Mucosa of descending colon (tissue), 3 donors: ENCODE measurements at regions not wholly inside any gene's neighbourhood (a gene's known extent, or its start where the extent isn't known, plus 50 kb on each side); places are given as distances from the start of the nearest gene placed in this dataset.

Experiments used
- ATAC-seq: fragments of 200-7000 bp; cut with Tn5 transposase; one replicate; pipeline ENCODE4 v1.9.1; 2020; ENCODE audit warnings: mild to moderate bottlenecking, moderate library complexity
- DNase-seq, 3 donors: peaks; one replicate each; pipeline ENCODE4 v3.0.0-alpha.2; 2020
- H3K36me3 ChIP-seq: fragments of 200-600 bp; one replicate; pipeline ENCODE4 v1.8.0; 2021; ENCODE audit warnings: low read depth, mild to moderate bottlenecking
- H3K4me1 ChIP-seq: fragments of 200-600 bp; one replicate; pipeline ENCODE4 v1.8.0; 2021; ENCODE audit warnings: low read depth, mild to moderate bottlenecking
- H3K4me3 ChIP-seq: fragments of 200-600 bp; one replicate; pipeline ENCODE4 v1.8.0; 2021; ENCODE audit warnings: mild to moderate bottlenecking
- H3K9me3 ChIP-seq: fragments of 200-600 bp; one replicate; pipeline ENCODE4 v1.8.0; 2021; ENCODE audit warnings: mild to moderate bottlenecking
- CTCF ChIP-seq: fragments of 200-600 bp; IDR thresholded peaks from one replicate; pipeline ENCODE4 v1.8.0; 2022; ENCODE audit warnings: antibody characterized with exemption, mild to moderate bottlenecking
- intact Hi-C, 2 donors: fragments of 100-400 bp; cut with DNase I in 1 of 2; cut with micrococcal nuclease in 1 of 2; formaldehyde crosslinking; loops; one replicate each; pipeline versions ENCODE4 v1.11.0 to v1.11.1; 2022; cut with DNase I, micrococcal nuclease
- donor health status: DM: no; HTN: no; CAD: no; lungs with moderate emphysema.
- donor health status: DM: no; HTN: no; CAD: no.
- donor health status: DM: no; HTN: yes; CAD: no.

GRCh38 chr3:74036102-74036501, 411.4 kb upstream of the PDZRN3 start:
- no peaks in the 10 kb centered on the region for H3K9me3 ChIP-seq
- no peaks in the 10 kb centered on the region for H3K36me3 ChIP-seq
- no peak overlapping the region for H3K4me3 ChIP-seq
- H3K4me1 ChIP-seq, result no peaks in the 10 kb centered on the region
- no peak for ATAC-seq
- intact Hi-C loops, result no loop called here
- DNase-seq, result no peak
- TF ChIP-seq CTCF, result no peak

- no peak overlapping the region for H3K4me3 ChIP-seq
Measured at GRCh38 chr3:74033806-74034205, 409.1 kb upstream of the PDZRN3 start.

GRCh38 chr3:74033381-74033780, 408.6 kb upstream of the PDZRN3 start:
- Histone ChIP-seq H3K4me1 (no peaks in the 10 kb centered on the region), H3K9me3 (no peaks in the 10 kb centered on the region), H3K4me3 (no peak overlapping the region), H3K36me3 (no peaks in the 10 kb centered on the region)
- no peak for TF ChIP-seq CTCF
- DNase-seq, result no peak
- intact Hi-C loops, result no loop called here
- ATAC-seq, result no peak

More at GRCh38 chr3:74033806-74034205, 409.1 kb upstream of the PDZRN3 start:
- Histone ChIP-seq H3K4me1 (no peaks in the 10 kb centered on the region), H3K9me3 (no peaks in the 10 kb centered on the region), H3K36me3 (no peaks in the 10 kb centered on the region)
- DNase-seq, result no peak
- TF ChIP-seq CTCF, result no peak
- no peak for ATAC-seq
- intact Hi-C loops, result no loop called here

GRCh38 chr3:74027121-74027520, 402.4 kb upstream of the PDZRN3 start:
- Histone ChIP-seq H3K36me3 (no peaks in the 10 kb centered on the region), H3K4me3 (no peak overlapping the region), H3K9me3 (no peaks in the 10 kb centered on the region), H3K4me1 (no peaks in the 10 kb centered on the region)
- ATAC-seq (no peak), DNase-seq (no peak)
- TF ChIP-seq CTCF, result no peak
- intact Hi-C loops, result no loop called here

- ATAC-seq (no peak), DNase-seq (no peak)
- intact Hi-C loops, result no loop called here
- Histone ChIP-seq H3K36me3 (no peaks in the 10 kb centered on the region), H3K9me3 (no peaks in the 10 kb centered on the region), H3K4me3 (no peak overlapping the region), H3K4me1 (no peaks in the 10 kb centered on the region)
- TF ChIP-seq CTCF, result no peak
Measured at GRCh38 chr3:74023395-74023794, 398.7 kb upstream of the PDZRN3 start.

GRCh38 chr3:74021449-74021848, 396.7 kb upstream of the PDZRN3 start:
- H3K4me1 ChIP-seq, result no peaks in the 10 kb centered on the region
- intact Hi-C loops, result no loop called here
- no peak for TF ChIP-seq CTCF
- H3K4me3 ChIP-seq, result no peak overlapping the region
- H3K9me3 ChIP-seq, result no peaks in the 10 kb centered on the region
- H3K36me3 ChIP-seq, result no peaks in the 10 kb centered on the region
- ATAC-seq (no peak), DNase-seq (no peak)
